Thoracic aorta (tissue), 2 donors: ENCODE measurements at regions not wholly inside any gene's neighbourhood (a gene's known extent, or its start where the extent isn't known, plus 50 kb on each side); places are given as distances from the start of the nearest gene placed in this dataset.

ENCODE experiments used
- ATAC-seq: fragments of 150-250 bp; one replicate; pipeline ENCODE4 v1.8.0; 2017; ENCODE audit warnings: low read depth; ENCODE audit not compliant: insufficient number of reproducible peaks, low FRiP score
- DNase-seq: peaks from one replicate; pipeline ENCODE4 v3.0.0-alpha.2; 2020; ENCODE audit warnings: low spot score
- H3K27ac ChIP-seq, 2 donors: fragments of 200-600 bp; sonication (generic); 1 replicate in 1 of 2; 2 replicates in 1 of 2; pipeline ENCODE4 v1.5.1; 2016; ENCODE audit warnings: mild to moderate bottlenecking in 2 of 2, moderate library complexity in 2 of 2
- H3K27me3 ChIP-seq: fragments of 200-600 bp; sonication (generic); replicated peaks from 2 replicates; pipeline ENCODE4 v1.6.0; 2016; ENCODE audit warnings: mild to moderate bottlenecking; ENCODE audit not compliant: insufficient read depth
- H3K36me3 ChIP-seq: fragments of 200-600 bp; sonication (generic); one replicate; pipeline ENCODE4 v1.5.1; 2016
- H3K4me1 ChIP-seq, 2 donors: fragments of 200-600 bp; sonication (generic); 1 replicate in 1 of 2; 2 replicates in 1 of 2; pipeline versions ENCODE4 v1.5.1 to v1.6.0; 2016; ENCODE audit warnings: low read depth in 2 of 2, mild to moderate bottlenecking in 1 of 2; ENCODE audit not compliant: control insufficient read depth in 1 of 2
- H3K4me3 ChIP-seq: fragments of 200-600 bp; sonication (generic); 2 replicates; pipeline ENCODE4 v1.5.1; 2016; ENCODE audit warnings: mild to moderate bottlenecking
- H3K9me3 ChIP-seq: fragments of 200-600 bp; sonication (generic); 2 replicates; pipeline ENCODE4 v1.5.1; 2016
- CTCF ChIP-seq: fragments of 200-600 bp; sonication (generic); IDR thresholded peaks from one replicate; pipeline ENCODE4 v1.5.1; 2019; ENCODE audit warnings: antibody characterized with exemption

GRCh38 chr14:44663136-44663535, 156.1 kb upstream of the FSCB start:
- H3K27ac ChIP-seq, result no peak overlapping the region
- H3K36me3 ChIP-seq, result no peaks in the 10 kb centered on the region
- ATAC-seq (no peak), DNase-seq (no peak)
- H3K4me3 ChIP-seq, result no peak overlapping the region
- H3K4me1 ChIP-seq, result no peaks in the 10 kb centered on the region
- H3K27me3 ChIP-seq, result no peaks in the 10 kb centered on the region
- H3K9me3 ChIP-seq, result no peaks in the 10 kb centered on the region
- TF ChIP-seq CTCF, result no peak

- no peak for DNase-seq
- Histone ChIP-seq H3K4me3 (no peak overlapping the region), H3K9me3 (no peaks in the 10 kb centered on the region), H3K27me3 (no peaks in the 10 kb centered on the region), H3K4me1 (no peaks in the 10 kb centered on the region), H3K36me3 (no peaks in the 10 kb centered on the region), H3K27ac (no peak overlapping the region)
- ATAC-seq, result no peak
- no peak for TF ChIP-seq CTCF
Observed at GRCh38 chr14:44662250-44662891, 155.3 kb upstream of the FSCB start.

- no peak overlapping the region for H3K27ac ChIP-seq
- H3K4me1 ChIP-seq, result no peaks in the 10 kb centered on the region
- TF ChIP-seq CTCF, result no peak
- no peaks in the 10 kb centered on the region for H3K36me3 ChIP-seq
- no peak overlapping the region for H3K4me3 ChIP-seq
- ATAC-seq (no peak), DNase-seq (no peak)
- no peaks in the 10 kb centered on the region for H3K27me3 ChIP-seq
- H3K9me3 ChIP-seq, result no peaks in the 10 kb centered on the region
Observed at GRCh38 chr14:44658389-44658696, 151.3 kb upstream of the FSCB start.

GRCh38 chr14:44657696-44658388, 150.8 kb upstream of the FSCB start:
- TF ChIP-seq CTCF, result no peak
- no peak overlapping the region for H3K27ac ChIP-seq
- H3K4me3 ChIP-seq, result no peak overlapping the region
- no peaks in the 10 kb centered on the region for H3K4me1 ChIP-seq
- H3K36me3 ChIP-seq, result no peaks in the 10 kb centered on the region
- DNase-seq (no peak), ATAC-seq (no peak)
- H3K9me3 ChIP-seq, result no peaks in the 10 kb centered on the region
- H3K27me3 ChIP-seq, result no peaks in the 10 kb centered on the region

GRCh38 chr14:44657203-44657602, 150.1 kb upstream of the FSCB start:
- no peak overlapping the region for H3K27ac ChIP-seq

More at GRCh38 chr14:44657203-44657602, 150.1 kb upstream of the FSCB start:
- Histone ChIP-seq H3K36me3 (no peaks in the 10 kb centered on the region), H3K4me1 (no peaks in the 10 kb centered on the region), H3K9me3 (no peaks in the 10 kb centered on the region), H3K4me3 (no peak overlapping the region), H3K27me3 (no peaks in the 10 kb centered on the region)
- ATAC-seq, result no peak
- no peak for DNase-seq
- no peak for TF ChIP-seq CTCF
